HFF-Myc (cell line): ENCODE measurements at regions not wholly inside any gene's neighbourhood (a gene's known extent, or its start where the extent isn't known, plus 50 kb on each side); places are given as distances from the start of the nearest gene placed in this dataset.

Experiments
- DNase-seq: peaks from one replicate; pipeline ENCODE4 v3.0.0-alpha.2; 2011; ENCODE audit warnings: low read depth; ENCODE audit errors: extremely low read depth
- H3K4me3 ChIP-seq: replicated peaks from 2 replicates; pipeline ENCODE4 v1.5.1; 2011; ENCODE audit warnings: low read depth, mild to moderate bottlenecking, control low read depth, low read length
- CTCF ChIP-seq: IDR thresholded peaks from 2 replicates; pipeline ENCODE4 v1.5.1; 2012; ENCODE audit warnings: mild to moderate bottlenecking, low read depth, low read length, control low read depth; ENCODE audit errors: missing control alignments

DNA sequence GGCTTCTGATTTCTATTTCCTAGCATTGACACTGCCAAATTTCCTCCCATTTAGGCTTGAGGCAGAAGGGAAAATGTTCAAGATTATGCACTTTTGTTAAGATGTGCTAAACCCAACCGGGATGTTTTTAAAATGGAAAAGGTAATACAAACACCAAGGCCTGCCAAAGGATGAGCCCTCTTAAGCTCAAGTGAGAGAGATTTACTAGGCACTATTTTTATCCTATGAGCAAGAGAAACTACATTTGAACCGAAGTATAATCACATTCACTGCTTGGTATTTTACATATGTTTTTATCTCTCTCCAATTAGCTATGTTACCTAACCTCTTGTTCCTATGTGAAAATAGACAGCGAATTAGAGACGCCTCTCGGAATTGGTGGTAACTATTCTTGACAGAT, 295.8 kb downstream of the GABRB3 start:
- H3K4me3 ChIP-seq = no peak overlapping the region
- TF ChIP-seq CTCF = no peak
- no peak for DNase-seq

GRCh38 chr15:26475554-26475953, 297.3 kb downstream of the GABRB3 start:
- no peak for TF ChIP-seq CTCF
- DNase-seq = no peak
- no peak overlapping the region for H3K4me3 ChIP-seq

- no peak for DNase-seq
- H3K4me3 ChIP-seq = no peak overlapping the region
- no peak for TF ChIP-seq CTCF
Observed at GRCh38 chr15:26472661-26473060, 300.2 kb downstream of the GABRB3 start.

- no peak overlapping the region for H3K4me3 ChIP-seq
- DNase-seq = no peak
- no peak for TF ChIP-seq CTCF
Observed at GRCh38 chr15:26461847-26462608, 310.8 kb downstream of the GABRB3 start.

GRCh38 chr15:26460165-26460564, 312.7 kb downstream of the GABRB3 start:
- no peak overlapping the region for H3K4me3 ChIP-seq
- TF ChIP-seq CTCF = no peak
- DNase-seq = no peak

- no peak overlapping the region for H3K4me3 ChIP-seq
- no peak for TF ChIP-seq CTCF
- no peak for DNase-seq
Observed at GRCh38 chr15:26455828-26456227, 317.0 kb downstream of the GABRB3 start.

- no peak overlapping the region for H3K4me3 ChIP-seq
- no peak for DNase-seq
- TF ChIP-seq CTCF = no peak
Observed at GRCh38 chr15:26453914-26454313, 319.0 kb downstream of the GABRB3 start.
